NCI-H1436 treated with DMSO at 0.1 percent for 48 hours (cell line): ENCODE measurements at regions not wholly inside any gene's neighbourhood (a gene's known extent, or its start where the extent isn't known, plus 50 kb on each side); places are given as distances from the start of the nearest gene placed in this dataset.

Experiments
- DNase-seq: peaks from one replicate; lab custom pipeline; 2025; lab: John Stamatoyannopoulos, UW

DNA sequence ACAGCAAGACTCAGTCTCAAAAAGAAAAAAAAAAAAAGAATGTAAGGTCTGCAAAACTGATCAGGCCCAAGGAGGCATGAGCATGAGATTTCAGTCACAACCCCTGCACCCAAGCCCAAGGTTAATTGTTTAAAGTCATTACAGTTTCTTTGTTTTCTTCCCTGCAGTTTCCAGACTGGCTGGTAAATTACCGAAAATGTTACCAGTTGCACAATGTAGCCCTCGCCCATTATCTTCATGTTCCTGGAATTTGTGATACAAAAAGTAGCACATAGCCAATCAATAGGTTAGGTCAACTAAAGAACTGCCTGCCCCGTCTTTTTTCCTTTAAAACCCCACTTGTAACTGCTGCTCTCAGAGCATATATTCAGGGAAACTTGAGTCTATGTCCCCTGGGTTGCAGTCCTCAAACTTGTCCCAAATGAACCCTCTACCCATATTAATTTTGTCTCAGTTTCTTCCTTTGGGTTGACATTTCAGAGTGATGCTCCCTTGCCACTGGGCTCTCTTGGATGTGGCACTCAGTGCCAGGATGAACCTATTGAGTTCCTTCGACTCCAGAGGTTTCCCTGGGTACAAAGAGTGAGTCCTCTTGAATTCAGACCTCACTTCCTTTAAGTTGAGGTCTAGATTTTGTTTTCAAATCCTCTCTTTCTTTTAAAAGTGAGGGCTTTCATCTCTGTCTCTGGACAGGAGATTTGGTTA is 216.2 kb upstream of the HS6ST1 start:
- no peak for DNase-seq

DNA sequence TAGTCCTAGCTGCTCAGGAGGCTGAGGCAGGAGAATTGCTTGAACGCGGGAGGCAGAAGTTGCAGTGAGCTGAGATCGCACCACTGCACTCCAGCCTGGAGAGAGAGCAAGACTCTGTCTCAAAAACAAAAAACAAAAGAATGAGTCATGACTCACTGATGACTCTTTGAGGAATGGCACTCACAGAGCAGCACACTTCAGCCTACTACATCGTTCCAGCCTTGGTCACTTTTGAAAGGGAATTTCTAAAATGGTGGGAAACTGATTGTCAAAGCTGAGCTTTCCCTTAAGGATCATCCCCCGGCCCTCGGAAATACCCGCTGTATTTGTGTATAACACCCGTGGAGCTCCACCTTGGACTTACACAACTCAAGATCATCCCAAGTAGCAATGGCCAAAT is 217.3 kb upstream of the HS6ST1 start:
- no peak for DNase-seq

DNA sequence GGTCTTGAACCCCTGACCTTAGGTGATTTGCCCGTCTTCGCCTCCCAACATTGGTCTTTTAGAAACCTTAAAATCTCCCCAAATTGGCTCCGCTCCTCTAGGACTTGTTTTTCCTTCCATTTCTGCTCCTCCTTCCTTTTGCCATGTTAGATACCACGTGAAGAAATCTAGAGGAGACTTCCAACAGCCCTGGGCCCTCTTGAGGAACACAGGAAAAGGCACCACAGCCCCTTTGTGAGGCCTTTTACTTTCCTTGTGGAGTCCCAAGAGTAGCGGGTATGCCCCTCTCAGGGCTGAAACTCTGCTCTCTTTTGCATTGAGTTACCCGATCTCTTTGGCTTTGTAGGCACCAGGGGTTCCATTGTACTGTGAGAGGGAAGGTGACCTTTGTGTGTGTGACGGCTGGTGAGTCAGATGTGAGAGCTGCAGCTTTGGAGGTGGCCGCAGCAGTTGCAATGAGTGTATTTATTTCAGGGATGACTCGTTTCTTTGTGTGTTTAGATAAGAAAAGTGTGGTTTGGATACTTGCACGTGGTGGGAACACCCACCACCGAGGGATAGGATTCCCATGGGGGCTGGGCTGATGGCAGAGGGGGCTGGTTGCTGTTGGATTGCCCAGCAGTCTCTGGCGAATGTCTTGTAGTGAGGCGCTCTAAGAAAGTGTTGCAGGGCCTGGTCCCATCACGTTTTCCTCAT is 218.4 kb upstream of the HS6ST1 start:
- DNase-seq, result no peak

DNA sequence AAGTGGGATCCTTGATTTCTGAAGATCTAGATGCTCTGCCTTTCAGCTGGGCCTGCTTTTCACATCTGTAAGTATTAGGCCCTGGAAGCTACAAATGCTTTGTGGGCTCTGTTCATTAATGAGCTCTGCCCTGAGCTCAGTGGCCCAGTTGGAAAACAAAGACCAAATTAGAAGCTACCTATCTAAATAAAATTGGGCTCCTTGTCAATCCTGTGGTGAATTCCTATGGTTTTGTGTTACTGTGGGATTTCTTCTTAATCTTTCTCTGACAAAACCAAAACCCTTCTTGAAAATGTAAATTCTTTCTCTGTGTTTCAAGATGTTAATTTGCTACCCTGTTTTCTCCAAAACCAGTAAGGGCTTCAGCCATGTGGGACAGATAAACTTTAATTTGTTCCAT is 219.0 kb upstream of the HS6ST1 start:
- no peak for DNase-seq

DNA sequence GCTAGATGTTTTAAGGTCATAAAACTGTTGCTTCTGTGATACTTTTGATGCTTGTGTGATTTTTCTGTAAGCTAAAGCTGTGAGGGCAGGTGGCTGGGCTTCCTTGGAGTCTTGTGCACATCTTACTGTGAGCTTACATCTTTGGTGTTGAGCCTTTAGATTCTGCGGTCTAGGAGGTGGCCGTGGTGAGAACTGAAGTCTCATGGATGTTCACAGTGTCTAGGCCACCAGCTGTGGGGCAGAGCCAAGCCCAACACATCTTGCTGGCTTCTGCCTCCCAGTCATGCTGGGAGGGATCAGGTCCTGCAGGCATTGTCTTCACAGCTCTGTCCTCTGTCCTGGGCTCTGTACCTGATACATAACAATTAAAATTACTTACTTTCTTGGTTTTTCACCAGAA is 219.7 kb upstream of the HS6ST1 start:
- DNase-seq, result no peak

DNA sequence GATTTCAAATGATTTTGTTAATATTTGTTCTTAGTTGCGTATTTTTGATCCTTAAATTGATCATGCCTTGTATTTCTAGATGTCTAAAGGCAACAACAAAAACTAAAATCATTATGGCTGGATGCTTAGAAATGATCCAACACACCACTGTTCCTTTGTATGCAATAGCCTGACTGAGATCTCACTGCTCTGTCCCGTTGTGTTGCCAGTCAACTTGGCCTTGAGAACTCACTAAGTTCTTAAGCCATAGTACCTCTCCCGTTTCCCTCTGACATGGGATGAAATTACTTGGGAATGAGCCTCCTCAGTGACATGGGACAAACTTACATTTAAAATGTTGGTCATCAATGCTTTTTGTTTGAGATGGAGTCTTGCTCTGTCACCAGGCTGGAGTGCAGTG is 222.0 kb upstream of the HS6ST1 start:
- no peak for DNase-seq

DNA sequence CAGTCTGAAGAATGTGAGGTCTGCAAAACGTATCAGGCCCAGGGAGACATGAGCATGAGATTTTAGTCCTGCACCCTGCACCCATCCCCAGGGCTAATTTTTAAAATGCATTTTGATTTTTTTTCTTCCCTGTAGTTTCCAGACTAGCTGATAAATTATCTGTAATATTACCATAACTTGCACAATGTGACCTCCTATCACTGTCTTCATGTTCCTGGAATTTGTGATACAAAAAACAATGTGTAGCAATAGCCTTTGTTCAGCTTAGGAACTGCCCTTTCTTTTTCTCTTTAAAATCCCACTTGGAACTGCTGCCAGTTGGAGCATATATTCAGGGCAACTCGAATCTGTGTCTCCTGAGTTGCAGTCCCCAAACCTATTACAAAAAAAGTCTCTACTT is 222.8 kb upstream of the HS6ST1 start:
- no peak for DNase-seq

DNA sequence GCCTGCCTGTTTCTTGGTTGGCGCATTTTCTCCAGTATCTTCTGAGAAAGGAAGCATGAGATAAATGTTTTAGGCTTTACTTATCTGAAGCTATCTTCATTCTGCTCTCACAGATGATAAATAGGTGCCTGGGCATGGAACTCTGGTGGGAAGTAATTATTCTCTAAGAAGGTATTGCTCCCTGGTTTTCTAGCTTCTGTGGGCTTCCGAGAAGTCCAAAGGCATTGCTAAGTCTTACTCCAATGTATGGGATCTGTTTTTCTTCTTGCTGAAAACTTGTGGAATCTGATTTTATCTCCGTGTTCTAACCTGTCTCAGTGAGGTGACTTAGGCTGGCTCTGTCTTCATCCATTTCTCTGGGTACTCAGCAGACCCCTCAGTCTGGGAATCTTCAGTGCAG is 224.4 kb upstream of the HS6ST1 start:
- no peak for DNase-seq

DNA sequence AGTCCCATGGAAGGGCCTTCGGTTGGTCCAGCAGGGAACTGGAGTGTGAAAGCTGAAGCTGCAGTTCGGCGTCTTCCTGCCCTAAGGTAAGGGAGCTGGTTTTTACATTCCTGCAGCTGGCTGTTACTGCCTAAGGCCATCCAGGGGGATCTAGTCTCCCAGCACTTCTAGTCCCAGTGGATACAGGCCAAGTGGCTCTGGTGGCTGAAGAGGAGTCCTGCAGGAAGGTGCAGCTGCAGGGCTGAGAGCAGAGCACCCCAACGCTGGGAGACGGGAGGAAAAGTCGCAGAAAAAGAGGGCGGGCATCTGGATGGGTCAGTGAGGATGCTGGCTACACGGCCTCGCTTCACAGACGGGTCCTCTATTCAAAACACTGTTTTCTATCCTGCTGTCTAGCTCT is 225.0 kb upstream of the HS6ST1 start:
- DNase-seq, result no peak

DNA sequence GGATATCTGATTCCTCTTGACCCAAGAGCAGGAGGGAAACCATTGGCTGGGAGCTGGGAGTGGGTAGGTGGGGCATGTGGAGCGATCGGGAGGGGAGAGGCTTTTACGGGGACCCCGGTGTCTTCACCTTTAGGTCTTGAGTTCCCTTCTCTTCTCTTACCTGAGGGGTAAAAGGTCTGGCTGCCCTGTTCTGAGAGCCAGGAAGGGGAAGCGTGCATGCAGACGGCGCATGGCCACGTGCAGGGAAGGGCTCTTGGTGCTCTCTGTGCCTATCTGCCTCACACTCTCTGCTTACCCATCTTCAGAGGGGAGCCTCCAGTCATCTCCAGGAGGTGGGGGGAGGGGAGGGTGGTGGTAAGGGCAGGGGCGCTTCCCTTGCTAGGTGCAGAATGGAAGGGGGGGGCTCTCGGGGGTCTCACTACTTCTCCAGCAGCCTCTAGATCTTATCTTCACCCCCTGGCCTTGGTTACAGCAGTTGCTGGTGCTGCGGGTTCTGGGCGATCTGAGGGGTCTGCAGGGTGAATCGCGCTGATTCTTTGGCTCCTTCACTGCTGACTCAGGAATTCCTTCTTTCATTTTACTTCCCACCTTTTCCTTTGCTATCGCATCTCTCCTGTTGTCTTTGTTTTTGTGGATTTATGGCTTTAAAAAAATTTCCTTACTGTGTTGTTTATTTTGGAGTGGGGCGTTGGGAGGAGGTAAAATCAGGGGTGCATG is 225.8 kb upstream of the HS6ST1 start:
- no peak for DNase-seq

DNA sequence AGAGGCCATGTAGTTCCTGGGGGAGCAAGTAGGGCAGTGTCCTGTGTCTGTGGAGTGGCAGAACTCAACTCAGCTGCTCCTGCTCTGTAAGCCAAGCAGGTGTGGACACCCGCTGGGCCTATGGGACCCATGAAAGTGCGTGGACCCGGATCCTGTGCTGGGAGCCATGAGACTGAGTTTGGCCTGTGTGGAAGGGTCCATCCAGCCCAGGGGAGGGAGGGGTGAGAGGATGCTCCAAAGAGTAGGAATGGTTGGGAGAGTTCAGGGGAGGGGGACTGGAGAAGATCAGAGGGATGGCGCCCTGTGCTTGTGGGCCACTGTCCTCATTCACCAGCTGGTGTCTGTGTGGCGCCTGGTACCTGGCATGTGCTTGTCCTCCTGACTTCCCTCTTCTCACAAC is 226.4 kb upstream of the HS6ST1 start:
- no peak for DNase-seq

DNA sequence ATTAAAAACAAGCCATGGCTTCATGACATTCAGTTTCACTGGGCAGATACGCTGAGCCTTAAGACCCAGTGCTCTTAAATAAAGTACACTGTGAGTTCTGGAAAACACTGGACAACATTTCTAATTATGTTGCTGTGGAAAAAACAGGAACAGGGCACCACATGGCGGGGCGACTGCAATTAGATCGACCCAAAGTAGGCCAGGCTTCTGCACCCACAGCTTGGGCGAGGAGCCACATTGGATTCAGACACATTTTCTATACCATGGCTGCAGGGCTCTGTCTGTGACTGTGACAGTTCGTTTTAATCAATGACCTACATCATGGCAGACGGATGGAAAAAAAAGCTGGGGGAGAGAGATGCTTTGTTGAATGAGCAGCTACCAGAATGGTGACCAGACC is 227.2 kb upstream of the HS6ST1 start:
- no peak for DNase-seq

DNA sequence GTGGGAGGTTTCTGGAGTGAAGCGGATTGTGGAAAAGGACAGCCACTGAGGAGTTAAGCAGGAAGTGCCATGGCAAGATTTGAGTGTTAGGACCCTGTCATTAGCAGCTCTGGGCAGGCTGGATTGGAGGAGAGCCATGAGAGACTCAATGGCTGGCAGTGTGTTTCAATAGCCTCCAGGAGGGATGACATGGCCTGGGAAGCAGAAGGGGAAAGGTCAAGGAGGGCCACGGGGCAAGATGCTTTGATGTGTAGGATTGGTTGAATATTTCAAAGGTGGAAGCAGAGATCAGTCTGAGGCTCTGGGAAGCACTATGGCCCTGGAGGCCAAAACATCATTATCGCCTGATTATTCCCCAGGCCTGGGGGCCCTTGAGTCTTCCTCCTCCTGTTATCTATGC is 229.0 kb upstream of the HS6ST1 start:
- no peak for DNase-seq

DNA sequence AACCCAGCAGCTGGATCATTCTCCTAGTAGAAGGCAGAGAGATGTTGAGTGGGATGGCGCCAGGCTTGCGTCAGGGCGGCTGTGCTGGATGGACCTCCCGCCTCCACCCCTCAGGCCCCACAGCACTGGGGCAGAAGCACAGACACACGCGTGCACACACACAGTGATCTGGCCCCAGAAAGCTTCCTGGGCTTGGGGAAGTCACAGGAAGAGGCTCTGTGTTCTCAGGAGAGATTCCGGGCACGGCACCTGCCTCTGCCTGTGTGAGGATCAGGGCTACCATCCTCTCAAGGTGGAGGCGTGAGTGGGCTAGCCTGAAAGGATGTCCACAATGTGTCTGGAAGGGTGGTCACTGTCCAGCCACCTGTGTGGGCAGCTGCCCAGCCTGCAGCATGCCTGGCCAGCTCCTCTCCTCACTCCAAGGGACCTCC is 229.8 kb upstream of the HS6ST1 start:
- no peak for DNase-seq

DNA sequence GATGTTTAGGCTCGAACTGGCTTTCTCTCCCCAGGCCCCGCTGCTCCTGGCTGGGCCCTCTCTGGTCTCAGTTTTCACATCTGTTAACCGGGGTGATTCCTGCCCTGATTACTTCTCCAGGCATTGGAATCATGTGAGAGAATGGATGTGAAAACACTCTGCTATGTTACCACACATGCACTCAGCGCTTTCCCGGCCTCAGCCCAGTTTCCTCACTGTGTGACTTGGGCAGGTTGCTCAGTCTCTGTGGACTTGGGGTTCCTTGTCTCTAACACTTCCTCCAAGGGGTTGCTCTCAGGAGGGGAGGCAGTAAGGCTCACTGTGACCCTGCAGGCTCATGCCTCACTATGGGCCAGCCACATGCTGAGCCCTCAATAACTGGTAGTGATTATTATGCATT is 230.4 kb upstream of the HS6ST1 start:
- DNase-seq, result no peak

DNA sequence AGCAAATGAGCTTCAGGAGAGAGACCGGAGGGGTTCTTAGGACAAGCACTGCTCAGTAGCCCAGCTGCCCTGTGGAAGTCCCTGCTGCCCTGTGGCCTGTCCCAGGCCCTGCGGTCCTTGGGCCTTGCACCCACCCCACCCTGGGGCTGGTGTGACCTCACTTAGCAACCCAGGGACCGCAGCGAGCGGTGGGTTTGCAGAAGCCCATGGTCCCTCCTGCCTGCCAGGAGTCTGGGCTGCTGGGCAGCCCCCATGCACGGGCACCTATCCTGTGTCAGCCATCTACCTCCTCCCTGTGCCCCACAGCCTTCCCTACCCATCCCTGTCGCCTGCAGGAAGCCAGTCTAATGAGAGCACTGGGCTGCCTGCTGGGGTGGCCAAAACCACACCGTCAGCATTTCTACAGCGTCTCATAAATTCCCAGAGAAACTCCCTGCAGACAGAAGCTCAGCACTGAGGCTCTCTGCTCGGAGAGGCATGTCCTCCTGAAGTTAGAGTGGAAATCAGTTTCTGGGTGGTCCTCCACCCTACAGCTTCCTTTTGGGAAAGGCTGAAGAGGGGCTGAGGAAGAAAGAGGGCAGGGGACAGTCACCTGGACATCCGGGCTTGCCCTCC is 231.1 kb upstream of the HS6ST1 start:
- DNase-seq, result no peak

DNA sequence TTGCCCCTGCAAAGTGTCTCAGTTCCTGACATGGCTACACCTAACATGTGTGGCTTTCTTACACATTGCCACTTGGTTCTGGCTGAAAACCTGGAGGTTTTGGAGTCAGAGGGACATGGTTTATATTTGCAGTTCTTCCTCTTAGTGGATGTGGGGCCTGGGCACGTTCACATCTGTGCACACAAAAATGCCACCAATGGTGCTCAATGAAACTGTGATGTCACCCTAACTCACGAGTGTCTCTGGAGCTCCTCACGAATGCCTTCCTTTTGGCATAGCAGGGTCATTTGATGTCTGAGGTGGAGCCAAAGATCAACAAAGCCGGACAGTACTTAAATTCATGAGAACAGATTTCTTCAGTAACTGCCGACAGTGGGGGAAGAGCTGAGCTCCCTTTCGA is 231.7 kb upstream of the HS6ST1 start:
- DNase-seq, result no peak

DNA sequence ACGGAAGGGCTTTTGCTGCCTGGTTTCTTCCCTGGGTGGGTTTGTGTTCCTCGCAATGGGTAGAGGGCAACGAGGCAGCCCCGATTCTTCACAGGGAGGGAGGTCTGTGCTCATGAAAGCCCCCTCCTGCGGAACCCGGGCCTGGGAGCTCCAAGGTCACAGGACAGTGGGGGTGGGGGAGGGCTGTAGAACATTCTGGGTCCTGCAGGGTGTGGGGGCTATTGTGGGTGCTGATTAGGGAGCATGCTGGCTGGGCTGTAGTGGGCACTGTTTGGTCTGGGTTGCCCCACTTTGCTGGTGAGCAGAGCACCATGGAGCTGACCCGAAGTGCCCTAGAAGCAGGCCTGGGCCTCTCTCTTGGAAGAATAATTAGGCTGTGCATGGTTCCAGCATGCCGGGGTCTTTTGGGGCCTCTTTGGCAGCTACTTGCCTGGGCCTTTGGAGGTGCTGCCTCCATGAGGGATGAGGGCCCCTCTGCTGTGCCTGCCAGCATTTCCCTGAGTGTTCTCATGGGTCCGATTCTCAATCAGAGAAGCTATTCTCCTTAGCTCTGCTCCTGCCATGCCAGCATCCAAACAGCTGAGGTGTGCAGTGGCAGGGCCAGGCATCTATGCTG is 232.2 kb upstream of the HS6ST1 start:
- no peak for DNase-seq

DNA sequence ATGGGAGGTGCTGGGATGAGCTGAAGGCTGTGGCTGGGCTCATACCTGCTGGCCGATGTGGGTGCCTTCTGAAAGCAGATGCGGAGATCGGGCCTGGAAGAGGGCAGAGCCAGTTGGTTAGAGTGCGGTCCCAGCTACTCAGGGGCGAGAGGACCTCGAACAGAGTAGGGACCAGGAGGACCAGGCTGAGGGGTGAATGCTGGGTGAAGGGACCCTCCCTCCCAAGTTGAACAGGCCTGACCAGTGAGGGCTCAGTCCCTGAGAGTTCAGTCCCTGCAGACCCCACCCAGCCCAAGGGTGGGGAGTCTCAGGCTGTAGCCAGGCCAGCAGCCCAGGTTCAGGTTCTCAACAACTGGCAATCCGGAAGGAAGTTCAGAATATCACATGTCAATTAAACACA is 232.8 kb upstream of the HS6ST1 start:
- no peak for DNase-seq

DNA sequence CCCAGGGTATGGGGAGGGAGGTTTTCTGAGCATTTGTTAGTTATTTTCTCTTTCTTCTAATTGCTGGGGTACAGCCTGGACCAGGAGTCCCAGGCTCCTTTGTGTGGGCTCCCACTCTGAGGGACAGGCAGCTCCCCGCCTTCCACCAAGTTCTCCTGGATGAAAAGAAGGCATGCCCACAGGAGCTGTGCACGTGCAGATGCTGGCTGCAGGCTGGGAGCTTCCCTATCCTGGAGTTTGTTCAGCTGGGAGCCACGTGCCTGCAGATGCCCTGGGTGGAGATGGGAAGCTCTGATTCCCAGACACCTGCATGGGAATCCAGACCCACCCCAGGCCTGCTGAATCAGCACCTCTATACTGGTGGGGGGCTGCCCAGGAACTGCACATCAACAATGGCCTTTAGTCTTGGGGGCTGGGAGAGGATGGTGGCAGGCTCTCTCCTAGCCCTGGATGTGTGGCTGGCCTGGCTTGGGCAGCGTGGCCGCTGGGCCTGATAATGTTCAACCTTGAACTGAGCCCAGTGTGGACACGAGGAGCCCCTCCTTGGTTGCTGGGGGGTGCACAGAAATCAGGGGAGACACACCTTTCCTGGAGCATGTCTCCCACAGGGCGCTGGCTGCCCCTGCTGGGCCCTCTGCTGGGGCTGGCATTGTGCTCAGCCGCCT is 233.6 kb upstream of the HS6ST1 start:
- no peak for DNase-seq

DNA sequence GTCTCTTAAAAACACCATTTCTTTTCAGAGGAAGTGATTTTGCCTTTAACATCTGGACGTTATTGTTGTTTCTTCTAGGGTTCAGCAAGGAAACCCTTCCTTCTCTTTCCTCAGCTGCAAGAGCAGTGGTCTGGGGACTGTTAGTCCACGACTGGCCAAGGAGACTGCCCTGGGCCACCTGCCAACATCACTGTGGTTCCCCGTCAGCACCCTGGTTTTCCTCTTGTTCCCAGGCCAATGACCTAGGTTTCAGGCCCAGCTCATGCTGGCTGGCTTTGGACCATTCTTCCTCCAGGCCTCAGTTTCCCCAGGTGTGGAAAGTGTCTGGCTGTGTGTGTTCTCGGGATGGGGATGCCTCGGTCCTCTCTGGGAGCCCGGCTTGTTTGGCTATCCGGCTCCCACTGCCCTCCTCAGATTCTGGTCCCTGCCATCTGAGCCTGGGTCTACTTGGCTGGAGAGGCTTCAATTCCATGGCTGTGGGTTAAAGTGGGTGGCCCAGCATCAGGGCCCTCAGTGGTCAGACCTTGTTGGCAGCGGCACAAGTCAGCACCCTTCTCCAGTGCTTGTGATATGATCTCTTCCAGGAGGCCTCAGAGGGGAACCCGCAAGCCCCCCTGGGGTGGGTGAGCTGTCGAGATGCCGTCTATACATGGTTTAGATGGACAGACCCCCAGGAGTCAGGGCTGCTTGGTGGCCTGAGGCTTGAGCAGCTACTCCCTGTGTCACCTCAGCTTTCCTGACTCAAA is 234.3 kb upstream of the HS6ST1 start:
- no peak for DNase-seq
